ENCODE measurements at regions not wholly inside any gene's neighbourhood (a gene's known extent, or its start where the extent isn't known, plus 50 kb on each side); places are given as distances from the start of the nearest gene placed in this dataset.

GRCh38 chr11:130721023-130721681, 195.1 kb downstream of the SNX19 start:
- Histone ChIP-seq H3K4me3 (replicated peaks; ENCODE audit: insufficient read depth, low read length) (no peak overlapping the region), H3K27ac (replicated peaks) (no peak overlapping the region), H3K27me3 (ENCODE audit: insufficient read depth, poor library complexity, severe bottlenecking) (no peaks in the 10 kb centered on the region)
- DNase-seq (ENCODE audit: low read depth in 1 of 2, low spot score in 1 of 2) = no peak
- TF ChIP-seq SPI1 (IDR thresholded peaks at IDR 0.05; ENCODE audit: borderline replicate concordance, low read depth) (no peak), POLR2AphosphoS5 (IDR thresholded peaks at IDR 0.05; ENCODE audit: low read depth) (no peak), GABPA (IDR thresholded peaks at IDR 0.05; ENCODE audit: low read depth) (no peak)
- TF ChIP-seq, protein P1, sequence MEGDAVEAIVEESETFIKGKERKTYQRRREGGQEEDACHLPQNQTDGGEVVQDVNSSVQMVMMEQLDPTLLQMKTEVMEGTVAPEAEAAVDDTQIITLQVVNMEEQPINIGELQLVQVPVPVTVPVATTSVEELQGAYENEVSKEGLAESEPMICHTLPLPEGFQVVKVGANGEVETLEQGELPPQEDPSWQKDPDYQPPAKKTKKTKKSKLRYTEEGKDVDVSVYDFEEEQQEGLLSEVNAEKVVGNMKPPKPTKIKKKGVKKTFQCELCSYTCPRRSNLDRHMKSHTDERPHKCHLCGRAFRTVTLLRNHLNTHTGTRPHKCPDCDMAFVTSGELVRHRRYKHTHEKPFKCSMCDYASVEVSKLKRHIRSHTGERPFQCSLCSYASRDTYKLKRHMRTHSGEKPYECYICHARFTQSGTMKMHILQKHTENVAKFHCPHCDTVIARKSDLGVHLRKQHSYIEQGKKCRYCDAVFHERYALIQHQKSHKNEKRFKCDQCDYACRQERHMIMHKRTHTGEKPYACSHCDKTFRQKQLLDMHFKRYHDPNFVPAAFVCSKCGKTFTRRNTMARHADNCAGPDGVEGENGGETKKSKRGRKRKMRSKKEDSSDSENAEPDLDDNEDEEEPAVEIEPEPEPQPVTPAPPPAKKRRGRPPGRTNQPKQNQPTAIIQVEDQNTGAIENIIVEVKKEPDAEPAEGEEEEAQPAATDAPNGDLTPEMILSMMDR (IDR thresholded peaks at IDR 0.05; ENCODE audit: insufficient read depth, low read length) = no peak
- TF ChIP-seq, protein P2, sequence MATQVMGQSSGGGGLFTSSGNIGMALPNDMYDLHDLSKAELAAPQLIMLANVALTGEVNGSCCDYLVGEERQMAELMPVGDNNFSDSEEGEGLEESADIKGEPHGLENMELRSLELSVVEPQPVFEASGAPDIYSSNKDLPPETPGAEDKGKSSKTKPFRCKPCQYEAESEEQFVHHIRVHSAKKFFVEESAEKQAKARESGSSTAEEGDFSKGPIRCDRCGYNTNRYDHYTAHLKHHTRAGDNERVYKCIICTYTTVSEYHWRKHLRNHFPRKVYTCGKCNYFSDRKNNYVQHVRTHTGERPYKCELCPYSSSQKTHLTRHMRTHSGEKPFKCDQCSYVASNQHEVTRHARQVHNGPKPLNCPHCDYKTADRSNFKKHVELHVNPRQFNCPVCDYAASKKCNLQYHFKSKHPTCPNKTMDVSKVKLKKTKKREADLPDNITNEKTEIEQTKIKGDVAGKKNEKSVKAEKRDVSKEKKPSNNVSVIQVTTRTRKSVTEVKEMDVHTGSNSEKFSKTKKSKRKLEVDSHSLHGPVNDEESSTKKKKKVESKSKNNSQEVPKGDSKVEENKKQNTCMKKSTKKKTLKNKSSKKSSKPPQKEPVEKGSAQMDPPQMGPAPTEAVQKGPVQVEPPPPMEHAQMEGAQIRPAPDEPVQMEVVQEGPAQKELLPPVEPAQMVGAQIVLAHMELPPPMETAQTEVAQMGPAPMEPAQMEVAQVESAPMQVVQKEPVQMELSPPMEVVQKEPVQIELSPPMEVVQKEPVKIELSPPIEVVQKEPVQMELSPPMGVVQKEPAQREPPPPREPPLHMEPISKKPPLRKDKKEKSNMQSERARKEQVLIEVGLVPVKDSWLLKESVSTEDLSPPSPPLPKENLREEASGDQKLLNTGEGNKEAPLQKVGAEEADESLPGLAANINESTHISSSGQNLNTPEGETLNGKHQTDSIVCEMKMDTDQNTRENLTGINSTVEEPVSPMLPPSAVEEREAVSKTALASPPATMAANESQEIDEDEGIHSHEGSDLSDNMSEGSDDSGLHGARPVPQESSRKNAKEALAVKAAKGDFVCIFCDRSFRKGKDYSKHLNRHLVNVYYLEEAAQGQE (IDR thresholded peaks at IDR 0.05; ENCODE audit: insufficient replicate concordance, low read depth) = no peak

GRCh38 chr11:130721736-130722135, 194.5 kb downstream of the SNX19 start:
- DNase-seq (ENCODE audit: low read depth in 1 of 2, low spot score in 1 of 2) = no peak
- Histone ChIP-seq H3K4me3 (replicated peaks; ENCODE audit: insufficient read depth, low read length) (no peak overlapping the region), H3K27ac (replicated peaks) (no peak overlapping the region), H3K27me3 (ENCODE audit: insufficient read depth, poor library complexity, severe bottlenecking) (no peaks in the 10 kb centered on the region)
- TF ChIP-seq GABPA (IDR thresholded peaks at IDR 0.05; ENCODE audit: low read depth) (no peak), POLR2AphosphoS5 (IDR thresholded peaks at IDR 0.05; ENCODE audit: low read depth) (no peak), SPI1 (IDR thresholded peaks at IDR 0.05; ENCODE audit: borderline replicate concordance, low read depth) (no peak)
- TF ChIP-seq, protein P1 (IDR thresholded peaks at IDR 0.05; ENCODE audit: insufficient read depth, low read length) = no peak
- TF ChIP-seq, protein P2 (IDR thresholded peaks at IDR 0.05; ENCODE audit: insufficient replicate concordance, low read depth) = no peak

DNA sequence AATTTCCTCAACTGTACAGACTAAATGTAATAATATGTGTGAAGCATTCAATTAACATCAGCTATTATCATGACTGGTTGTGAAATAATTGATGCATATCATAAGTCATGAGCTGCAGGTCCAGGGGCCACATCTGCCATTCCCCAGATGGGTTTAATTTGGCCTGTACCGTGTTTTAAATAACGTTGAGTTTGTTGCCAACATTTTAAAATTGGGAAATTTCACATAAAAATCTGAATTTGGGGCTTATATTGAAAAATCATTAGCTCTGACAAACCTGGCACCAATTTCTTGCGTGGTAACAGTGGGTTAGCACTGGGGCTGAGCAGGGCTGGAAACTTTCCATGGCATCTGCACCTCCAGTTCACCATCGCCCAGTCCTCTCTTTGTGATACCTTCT, 193.9 kb downstream of the SNX19 start:
- TF ChIP-seq, protein P2 (IDR thresholded peaks at IDR 0.05; ENCODE audit: insufficient replicate concordance, low read depth) = no peak
- no peak for TF ChIP-seq GABPA (IDR thresholded peaks at IDR 0.05; ENCODE audit: low read depth)
- TF ChIP-seq, protein P1 (IDR thresholded peaks at IDR 0.05; ENCODE audit: insufficient read depth, low read length) = no peak
- no peak for TF ChIP-seq POLR2AphosphoS5 (IDR thresholded peaks at IDR 0.05; ENCODE audit: low read depth)
- TF ChIP-seq SPI1 (IDR thresholded peaks at IDR 0.05; ENCODE audit: borderline replicate concordance, low read depth) = no peak
- no peaks in the 10 kb centered on the region for H3K27me3 ChIP-seq (ENCODE audit: insufficient read depth, poor library complexity, severe bottlenecking)
- no peak overlapping the region for H3K4me3 ChIP-seq (replicated peaks; ENCODE audit: insufficient read depth, low read length)
- DNase-seq (ENCODE audit: low read depth in 1 of 2, low spot score in 1 of 2) = no peak
- no peak overlapping the region for H3K27ac ChIP-seq (replicated peaks)
